Neural cell (in vitro differentiated cells): ENCODE measurements at regions not wholly inside any gene's neighbourhood (a gene's known extent, or its start where the extent isn't known, plus 50 kb on each side); places are given as distances from the start of the nearest gene placed in this dataset.

Experiments
- H2AFZ ChIP-seq: fragments of 200-600, 300-800 bp; sonication (generic), shearing (Covaris generic); 2 replicates; pipeline ENCODE4 v1.6.0; 2014; ENCODE audit warnings: low read depth, mild to moderate bottlenecking, antibody characterized with exemption, low read length, moderate library complexity
- H3F3A ChIP-seq: fragments of 200-600 bp; shearing (Covaris generic); 2 replicates; pipeline ENCODE4 v1.6.1; 2016; ENCODE audit warnings: mild to moderate bottlenecking, moderate library complexity, mixed read lengths, antibody characterized with exemption, low read length; ENCODE audit not compliant: insufficient read depth, poor library complexity, severe bottlenecking
- H3K27ac ChIP-seq: fragments of 200-600, 300-800 bp; sonication (generic), shearing (Covaris generic); 2 replicates; pipeline ENCODE4 v1.5.1; 2014; ENCODE audit warnings: mild to moderate bottlenecking, low read length, moderate library complexity
- H3K27me3 ChIP-seq: fragments of 300-800, 200-600 bp; sonication (generic), shearing (Covaris generic); 2 replicates; pipeline ENCODE4 v1.6.0; 2014; ENCODE audit warnings: mild to moderate bottlenecking, low read depth, low read length, moderate library complexity; ENCODE audit not compliant: insufficient read depth
- H3K36me3 ChIP-seq: fragments of 300-800, 200-600 bp; sonication (generic), shearing (Covaris generic); 2 replicates; pipeline ENCODE4 v1.5.1; 2014; ENCODE audit warnings: mild to moderate bottlenecking, antibody characterized with exemption, low read length, moderate library complexity; ENCODE audit not compliant: insufficient read depth
- H3K4me2 ChIP-seq: fragments of 300-800, 200-600 bp; sonication (generic), shearing (Covaris generic); 2 replicates; pipeline ENCODE4 v1.6.0; 2014; ENCODE audit warnings: mild to moderate bottlenecking, low read length
- H3K4me3 ChIP-seq: fragments of 300-800, 200-600 bp; sonication (generic), shearing (Covaris generic); 2 replicates; pipeline ENCODE4 v1.5.1; 2014; ENCODE audit warnings: mild to moderate bottlenecking, low read length, moderate library complexity
- H3K79me2 ChIP-seq: fragments of 200-600 bp; shearing (Covaris generic); replicated peaks from 2 replicates; pipeline ENCODE4 v1.6.0; 2014; ENCODE audit warnings: mild to moderate bottlenecking, low read length, moderate library complexity; ENCODE audit not compliant: insufficient read depth
- H3K9ac ChIP-seq: fragments of 300-800, 200-600 bp; sonication (generic), shearing (Covaris generic); 2 replicates; pipeline ENCODE4 v1.6.1; 2016; ENCODE audit warnings: mild to moderate bottlenecking, low read length, mixed read lengths
- H3K9me2 ChIP-seq: fragments of 200-600 bp; shearing (Covaris generic); 2 replicates; pipeline ENCODE4 v1.6.1; 2016; ENCODE audit warnings: mild to moderate bottlenecking, low read length, mixed read lengths; ENCODE audit not compliant: insufficient read depth
- H3K9me3 ChIP-seq: fragments of 200-600, 300-800 bp; sonication (generic), shearing (Covaris generic); 2 replicates; pipeline ENCODE4 v1.6.1; 2016; ENCODE audit warnings: mild to moderate bottlenecking, mixed run types, low read length, moderate library complexity, mixed read lengths
- H4K20me1 ChIP-seq: fragments of 200-600 bp; shearing (Covaris generic); 2 replicates; pipeline ENCODE4 v1.6.1; 2016; ENCODE audit warnings: mild to moderate bottlenecking, mixed run types; ENCODE audit not compliant: insufficient read depth
- EZH2 ChIP-seq: fragments of 200-600, 300-800 bp; shearing (Covaris generic), sonication (generic); IDR thresholded peaks from 2 replicates; pipeline ENCODE4 v1.6.1; 2014; ENCODE audit warnings: antibody characterized with exemption, low read length, borderline replicate concordance, mild to moderate bottlenecking; ENCODE audit not compliant: insufficient read depth, poor library complexity, severe bottlenecking
- MXI1 ChIP-seq: fragments of 450-650 bp; conservative IDR thresholded peaks from 2 replicates; pipeline ENCODE4 v1.6.1; 2014; ENCODE audit warnings: antibody characterized with exemption, mild to moderate bottlenecking; ENCODE audit not compliant: poor library complexity, severe bottlenecking
- POLR2AphosphoS5 ChIP-seq: IDR thresholded peaks from 2 replicates; pipeline ENCODE4 v1.6.1; 2012
- RAD21 ChIP-seq: fragments of 450-650 bp; conservative IDR thresholded peaks from 2 replicates; pipeline ENCODE4 v1.6.1; 2014; ENCODE audit warnings: antibody characterized with exemption, mild to moderate bottlenecking, moderate library complexity
- SMC3 ChIP-seq: fragments of 450-650 bp; conservative IDR thresholded peaks from 2 replicates; pipeline ENCODE4 v1.6.1; 2014; ENCODE audit warnings: antibody characterized with exemption, mild to moderate bottlenecking, moderate library complexity; ENCODE audit not compliant: poor library complexity
- TAF1 ChIP-seq: IDR thresholded peaks from 2 replicates; pipeline ENCODE4 v1.6.1; 2012; ENCODE audit warnings: low read depth
- small RNA-seq, 3 experiments: library from RNA; depleted of rRNA; stranded (forward); fragments of <200 nt; gene quantifications; one replicate each; pipeline ENCODE3, GENCODE V24; 2012
- TF ChIP-seq, protein P1 (sequence below): fragments of 450-650 bp; IDR thresholded peaks from 2 replicates; pipeline ENCODE4 v1.5.1; 2014; ENCODE audit warnings: antibody characterized with exemption, mild to moderate bottlenecking, moderate library complexity; ENCODE audit not compliant: poor library complexity, severe bottlenecking

DNA sequence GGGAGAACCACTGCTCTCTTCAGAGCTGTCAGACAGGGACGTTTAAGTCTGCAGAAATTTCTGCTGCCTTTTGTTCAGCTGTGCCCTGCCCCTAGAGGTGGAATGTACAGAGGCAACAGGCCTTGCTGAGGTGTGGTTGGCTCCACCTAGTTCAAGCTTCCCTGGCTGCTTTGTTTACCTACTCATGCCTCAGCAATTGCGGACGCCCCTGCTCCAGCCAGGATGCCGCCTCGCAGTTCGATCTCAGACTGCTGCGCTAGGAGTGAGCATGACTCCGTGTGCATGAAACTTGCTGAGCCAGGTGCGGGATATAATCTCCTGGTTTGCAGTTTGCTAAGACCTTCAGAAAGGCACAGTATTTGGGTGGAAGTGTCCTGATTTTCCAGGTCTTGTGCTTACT is 70.9 kb downstream of the MAGEB5 start:
- Histone ChIP-seq H3F3A (no peaks in the 10 kb centered on the region), H3K4me3 (no peak overlapping the region), H3K79me2 (no peaks in the 10 kb centered on the region), H2AFZ (no peak overlapping the region), H3K36me3 (no peaks in the 10 kb centered on the region), H4K20me1 (no peaks in the 10 kb centered on the region), H3K9ac (no peak overlapping the region), H3K4me2 (no peak overlapping the region), H3K9me2 (no peaks in the 10 kb centered on the region), H3K27me3 (no peaks in the 10 kb centered on the region), H3K9me3 (no peaks in the 10 kb centered on the region), H3K27ac (no peak overlapping the region)
- TF ChIP-seq SMC3 (no peak), EZH2 (no peak), TAF1 (no peak), MXI1 (no peak), POLR2AphosphoS5 (no peak), RAD21 (no peak)
- TF ChIP-seq, protein P1, sequence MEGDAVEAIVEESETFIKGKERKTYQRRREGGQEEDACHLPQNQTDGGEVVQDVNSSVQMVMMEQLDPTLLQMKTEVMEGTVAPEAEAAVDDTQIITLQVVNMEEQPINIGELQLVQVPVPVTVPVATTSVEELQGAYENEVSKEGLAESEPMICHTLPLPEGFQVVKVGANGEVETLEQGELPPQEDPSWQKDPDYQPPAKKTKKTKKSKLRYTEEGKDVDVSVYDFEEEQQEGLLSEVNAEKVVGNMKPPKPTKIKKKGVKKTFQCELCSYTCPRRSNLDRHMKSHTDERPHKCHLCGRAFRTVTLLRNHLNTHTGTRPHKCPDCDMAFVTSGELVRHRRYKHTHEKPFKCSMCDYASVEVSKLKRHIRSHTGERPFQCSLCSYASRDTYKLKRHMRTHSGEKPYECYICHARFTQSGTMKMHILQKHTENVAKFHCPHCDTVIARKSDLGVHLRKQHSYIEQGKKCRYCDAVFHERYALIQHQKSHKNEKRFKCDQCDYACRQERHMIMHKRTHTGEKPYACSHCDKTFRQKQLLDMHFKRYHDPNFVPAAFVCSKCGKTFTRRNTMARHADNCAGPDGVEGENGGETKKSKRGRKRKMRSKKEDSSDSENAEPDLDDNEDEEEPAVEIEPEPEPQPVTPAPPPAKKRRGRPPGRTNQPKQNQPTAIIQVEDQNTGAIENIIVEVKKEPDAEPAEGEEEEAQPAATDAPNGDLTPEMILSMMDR: no peak

Small RNA genes lying in the stretch of these regions (small RNA-seq; reads per million reads assigned to genes)
- 0 reads per million in 3 experiments for gene AC005345.1
- 0 to 1.2 (median 0) reads per million in 3 experiments for gene RF00019
- gene RNU1-142P: 0 reads per million in 3 experiments
